GM18858 (cell line): ENCODE measurements at regions not wholly inside any gene's neighbourhood (a gene's known extent, or its start where the extent isn't known, plus 50 kb on each side); places are given as distances from the start of the nearest gene placed in this dataset.
"Not testable (repeated sequence)": the region's sequence is repeated elsewhere in the genome, so short reads cannot be mapped to it uniquely, and the experiment has no call there.

Experiments
- ATAC-seq: cut with Tn5 transposase; IDR thresholded peaks from one replicate; pipeline ENCODE4 v1.9.1; 2021; ENCODE audit not compliant: unreplicated experiment

DNA sequence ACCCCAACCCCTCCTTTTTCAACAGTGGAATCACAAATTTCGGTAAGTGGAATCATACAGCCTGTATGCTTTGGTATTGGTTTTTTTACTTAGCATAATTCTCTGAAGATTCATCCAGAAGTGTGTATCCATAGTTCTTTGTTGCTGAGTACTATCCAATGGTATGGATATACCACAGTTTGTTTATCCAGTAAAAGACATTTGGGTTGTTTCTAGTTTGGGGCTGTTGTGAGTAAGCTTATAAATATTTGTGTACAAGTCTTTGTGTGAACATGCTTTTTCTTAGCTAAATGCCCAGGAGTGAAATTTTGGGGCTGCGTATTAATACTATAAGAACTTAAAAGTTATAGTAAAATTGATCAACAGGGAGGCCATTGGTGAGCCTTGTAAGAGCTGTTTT lies 57.5 kb upstream of the GC start:
- no peak for ATAC-seq

DNA sequence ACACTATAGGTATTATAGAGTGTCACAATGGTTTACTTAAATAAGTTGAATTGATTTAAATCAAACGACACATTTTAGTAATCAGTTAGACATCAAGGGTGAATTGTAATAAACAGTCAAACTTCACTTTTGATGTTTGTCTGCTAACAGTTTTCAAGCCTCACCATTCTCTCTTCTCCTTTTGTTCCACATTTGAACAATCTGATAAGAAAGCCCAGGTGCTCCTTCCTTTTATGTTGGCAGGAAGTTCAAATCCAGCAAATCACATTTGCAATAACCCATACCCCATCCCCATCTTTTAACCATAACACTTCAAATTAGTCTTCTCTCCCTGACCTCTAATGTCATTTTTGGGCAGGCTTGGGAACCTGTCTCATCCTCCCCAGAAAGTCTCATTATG lies 63.4 kb upstream of the GC start:
- no peak for ATAC-seq

GRCh38 chr4:71855944-71856343 lies 72.1 kb upstream of the GC start:
- no peak for ATAC-seq

DNA sequence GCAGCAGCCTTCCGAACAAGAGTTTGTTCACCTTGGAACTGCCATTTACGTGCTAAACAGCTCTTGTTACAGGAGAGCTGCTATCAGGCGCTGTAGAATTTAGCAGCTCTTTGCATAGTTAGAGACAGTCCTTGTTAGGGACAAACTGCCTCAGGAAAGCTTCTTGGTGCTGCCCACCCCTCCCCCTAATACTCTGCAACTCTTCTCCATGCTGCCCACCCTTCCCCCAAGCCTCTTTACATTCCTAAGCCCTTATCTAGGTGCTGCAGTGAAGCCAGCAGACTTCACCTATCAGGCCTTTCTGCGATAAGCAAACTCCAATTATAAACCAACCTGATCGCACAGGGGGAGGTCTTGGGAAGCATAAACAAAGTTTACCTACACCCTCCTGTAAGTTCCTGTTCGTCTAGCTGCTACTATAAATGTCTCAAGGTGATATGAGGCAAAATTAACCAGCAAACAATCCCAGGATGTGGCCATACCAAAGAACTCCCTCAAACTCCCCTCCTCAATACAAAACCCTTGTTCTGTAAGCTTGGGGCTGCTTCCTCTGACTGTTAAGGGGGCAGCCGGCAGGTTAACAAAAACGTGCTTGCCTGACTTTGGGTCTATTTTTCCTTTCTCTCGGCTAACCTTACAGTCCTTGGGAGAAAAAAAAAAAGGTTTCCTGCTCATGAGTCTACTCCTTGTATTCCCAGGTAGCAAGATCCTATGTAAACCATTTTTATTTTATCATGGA lies 74.0 kb upstream of the GC start:
- ATAC-seq, result no peak

DNA sequence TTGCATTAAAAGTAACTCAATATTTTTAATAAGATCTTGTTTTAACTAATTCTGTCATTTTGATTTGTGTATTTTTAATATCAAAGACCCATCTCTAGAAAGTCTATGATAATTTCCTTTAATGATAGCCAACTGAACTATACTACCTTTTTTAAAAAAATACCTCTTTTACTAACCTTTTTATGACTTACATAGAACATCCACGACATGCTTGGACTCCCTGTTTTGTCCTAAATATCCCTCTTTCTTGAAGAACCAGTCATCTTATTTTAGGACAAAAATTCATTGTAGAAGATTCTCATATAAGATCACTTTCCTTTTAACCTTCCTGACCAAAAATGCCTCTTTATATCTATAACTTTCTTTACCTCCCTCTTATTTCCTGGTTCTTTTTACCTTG lies 76.8 kb upstream of the GC start:
- no peak for ATAC-seq

DNA sequence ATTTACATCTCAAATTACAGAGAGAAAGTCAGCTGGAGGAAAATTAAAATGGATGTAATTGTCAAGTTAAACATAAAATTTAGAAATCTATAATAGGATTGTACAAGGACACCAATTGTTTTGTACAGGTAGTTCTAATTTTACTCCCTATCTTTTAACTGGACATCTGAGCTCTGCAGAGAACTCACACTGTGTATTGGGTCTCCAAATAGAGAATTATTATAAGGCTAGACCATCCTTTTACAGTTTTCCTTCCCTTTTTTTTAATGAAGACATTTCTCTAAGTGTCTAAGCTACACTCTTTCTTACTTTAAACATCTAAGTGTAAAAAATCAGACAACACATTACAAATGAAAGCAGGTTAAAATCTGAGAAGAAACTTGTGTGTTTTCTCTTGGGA lies 78.4 kb upstream of the GC start:
- ATAC-seq, result no peak

DNA sequence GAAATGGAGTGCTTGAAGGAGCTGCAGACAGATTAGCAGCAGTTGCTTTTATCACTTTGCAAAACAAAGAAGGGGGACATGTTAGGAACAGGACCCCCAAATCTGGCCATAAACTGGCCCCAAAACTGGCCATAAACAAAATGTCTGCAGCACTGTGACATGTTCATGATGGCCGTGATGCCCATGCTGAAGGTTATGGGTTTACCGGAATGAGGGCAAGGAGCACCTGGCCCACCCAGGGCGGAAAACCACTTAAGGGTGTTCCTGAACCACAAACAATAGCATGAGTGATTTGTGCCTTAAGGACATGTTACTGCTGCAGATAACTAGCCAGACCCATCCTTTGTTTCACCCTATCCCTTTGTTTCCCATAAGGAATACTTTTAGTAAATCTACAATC lies 79.6 kb upstream of the GC start:
- no peak for ATAC-seq

- ATAC-seq, result no peak
These were observed 80.5 kb upstream of the GC start for GRCh38 chr4:71864380-71864779.

GRCh38 chr4:71866212-71866885 lies 82.5 kb upstream of the GC start:
- ATAC-seq, result no peak

DNA sequence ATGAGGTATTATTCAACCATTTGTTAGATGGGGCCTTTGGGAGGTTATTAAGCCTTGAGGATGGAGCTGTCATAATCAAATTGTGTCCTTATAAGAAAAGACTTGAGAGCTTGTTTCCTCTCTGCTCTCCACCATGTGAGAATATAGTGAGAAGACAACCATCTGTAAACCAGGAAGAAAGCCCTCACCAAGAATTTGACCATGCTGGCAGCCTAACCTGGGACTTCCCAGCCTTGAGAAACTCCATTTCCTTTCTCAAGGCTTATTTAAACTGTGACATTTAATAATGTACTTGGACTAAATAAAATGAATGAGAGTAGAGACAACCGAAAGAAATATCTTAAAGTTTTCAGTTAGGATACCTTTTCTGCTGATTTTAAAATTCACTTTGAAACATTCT lies 83.7 kb upstream of the GC start:
- no peak for ATAC-seq

- no peak for ATAC-seq
These were observed 86.6 kb upstream of the GC start for GRCh38 chr4:71870456-71870855.

- no peak for ATAC-seq
These were observed 88.3 kb upstream of the GC start for GRCh38 chr4:71872221-71872620.

DNA sequence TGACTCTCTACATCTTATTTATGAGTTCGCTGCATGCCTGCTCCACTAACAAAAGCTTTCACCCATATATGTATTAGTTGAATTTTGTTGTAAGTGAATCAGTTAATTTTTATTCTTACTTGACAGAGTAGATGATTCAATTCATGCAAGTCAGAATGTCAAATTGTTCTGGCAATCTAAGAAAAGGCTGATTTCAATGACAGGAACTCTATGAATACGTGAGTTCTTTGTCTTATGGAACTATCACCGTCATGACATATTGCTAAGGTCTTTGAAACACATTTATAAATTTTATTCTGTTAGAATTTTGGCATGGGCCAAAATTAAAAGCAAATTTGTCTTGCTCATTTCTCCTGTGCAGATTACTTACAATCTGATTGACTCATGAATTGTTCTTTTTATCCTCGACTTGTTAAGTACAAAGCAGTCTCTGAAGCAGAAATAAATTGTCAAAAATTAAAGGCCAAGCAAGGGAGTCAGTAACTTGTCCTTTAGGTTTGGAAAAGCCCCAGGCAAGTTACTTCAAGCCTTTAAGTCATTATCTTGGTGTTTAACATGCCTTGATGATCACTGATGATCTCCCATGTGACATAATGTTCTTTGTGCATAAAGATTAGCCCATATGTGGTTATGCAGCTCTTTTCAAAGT lies 89.0 kb upstream of the GC start:
- no peak for ATAC-seq

DNA sequence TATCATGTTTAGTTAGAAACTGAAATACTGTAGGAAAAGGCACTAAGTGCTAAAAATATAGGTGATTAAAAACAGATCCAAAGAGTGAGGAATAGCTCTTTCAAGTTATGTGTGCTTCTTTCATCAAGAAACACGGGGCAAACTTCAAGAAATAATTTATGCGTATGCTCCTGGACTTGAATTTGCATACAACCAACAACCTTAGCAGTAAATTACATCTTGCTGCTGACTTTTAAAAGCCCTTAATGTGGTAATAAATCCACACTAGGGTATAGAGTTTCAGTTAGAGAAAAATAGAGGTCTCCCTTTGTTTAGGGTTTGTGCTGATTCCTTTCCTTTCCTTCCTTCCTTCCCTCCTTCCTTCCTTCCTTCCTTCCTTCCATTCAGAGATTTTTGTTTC lies 94.5 kb upstream of the GC start:
- no peak for ATAC-seq

DNA sequence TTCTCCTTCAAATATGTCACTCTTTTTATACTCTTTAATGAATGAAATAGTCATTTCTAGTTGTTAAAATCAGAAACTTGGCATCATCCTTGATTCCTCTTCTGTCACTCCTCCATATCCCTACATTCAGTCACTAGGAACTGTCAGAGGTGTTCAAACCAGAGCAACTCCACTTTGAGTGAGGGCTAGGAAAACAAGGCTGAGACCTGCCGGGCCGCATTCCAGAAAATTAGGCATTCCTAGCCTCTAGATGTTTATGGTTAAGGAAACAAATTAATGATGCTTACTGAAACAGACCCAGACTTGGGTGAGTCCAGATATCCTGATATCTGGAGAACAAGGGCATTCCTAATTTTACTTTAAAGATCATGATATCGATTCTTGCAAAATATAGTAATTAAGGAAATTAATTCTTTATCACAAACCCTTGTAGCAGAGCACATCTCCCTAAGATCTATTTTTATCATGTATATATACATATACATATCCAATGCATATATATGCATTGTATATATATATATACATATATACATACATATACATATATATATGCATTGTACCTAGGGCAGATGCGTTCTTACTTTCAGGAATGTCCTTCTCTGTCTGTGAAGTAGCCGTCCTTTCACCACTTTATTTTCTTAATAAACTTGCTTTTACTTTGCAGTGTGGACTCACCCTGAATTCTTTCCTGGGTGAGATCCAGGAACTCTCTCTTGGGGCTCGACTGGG lies 98.4 kb upstream of the GC start:
- ATAC-seq, result no peak

DNA sequence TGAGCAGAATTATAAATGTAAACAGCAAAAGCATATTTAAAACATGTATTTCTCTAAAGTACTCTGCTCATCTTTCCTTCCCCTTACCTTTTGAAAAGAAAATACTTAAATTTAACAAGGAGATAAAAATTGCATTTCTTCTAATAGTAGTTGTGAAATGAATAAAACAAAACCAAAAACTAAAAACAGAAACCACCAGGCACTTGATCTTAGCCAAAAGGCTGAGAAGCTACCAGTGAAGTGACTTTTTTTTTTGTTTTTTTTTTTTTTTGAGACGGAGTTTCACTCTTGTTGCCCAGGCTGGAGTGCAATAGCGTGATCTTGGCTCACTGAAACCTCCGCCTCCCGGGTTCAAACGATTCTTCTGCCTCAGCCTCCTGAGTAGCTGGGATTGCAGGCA lies 116.5 kb upstream of the GC start:
- not testable (repeated sequence) for ATAC-seq

GRCh38 chr4:71905594-71905993 lies 121.7 kb upstream of the GC start:
- ATAC-seq, result not testable (repeated sequence)

DNA sequence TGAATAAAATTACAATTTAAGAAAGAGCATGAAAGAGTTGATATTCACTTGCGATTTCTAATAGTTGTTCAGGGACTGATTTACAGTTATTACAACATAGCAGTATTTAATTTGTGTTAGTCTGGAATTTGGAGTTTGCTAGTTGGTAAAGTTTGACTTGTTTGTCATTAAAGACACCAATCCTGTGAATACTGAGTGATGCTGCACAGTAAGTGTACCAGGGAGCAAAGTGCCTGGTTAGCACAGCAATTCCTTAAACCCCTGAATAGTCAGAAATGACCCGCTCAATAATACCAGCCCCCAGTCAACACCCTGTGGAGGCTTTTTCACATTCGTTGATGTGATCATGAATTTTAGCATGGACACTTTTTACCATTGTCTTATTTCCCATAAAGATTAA lies 122.2 kb upstream of the GC start:
- no peak for ATAC-seq

DNA sequence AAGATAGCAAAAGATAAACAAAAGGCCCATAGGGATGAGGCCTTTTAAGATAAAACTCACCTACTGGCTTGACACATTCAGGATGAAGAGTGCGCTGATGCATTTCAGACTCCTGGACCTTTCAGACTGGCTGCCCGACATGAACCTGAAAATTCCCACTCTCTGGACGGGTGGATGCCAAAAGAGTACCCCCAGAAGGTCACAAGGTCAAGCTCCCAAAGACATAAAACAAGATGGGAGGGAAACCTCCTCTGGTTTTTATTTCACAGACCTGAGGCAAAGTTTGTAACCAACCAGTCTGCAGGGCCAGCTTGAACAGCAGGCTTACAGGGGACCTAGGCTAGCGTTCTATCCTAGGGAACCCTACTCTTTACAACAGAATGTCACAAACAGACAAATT lies 123.2 kb upstream of the GC start:
- ATAC-seq, result no peak

DNA sequence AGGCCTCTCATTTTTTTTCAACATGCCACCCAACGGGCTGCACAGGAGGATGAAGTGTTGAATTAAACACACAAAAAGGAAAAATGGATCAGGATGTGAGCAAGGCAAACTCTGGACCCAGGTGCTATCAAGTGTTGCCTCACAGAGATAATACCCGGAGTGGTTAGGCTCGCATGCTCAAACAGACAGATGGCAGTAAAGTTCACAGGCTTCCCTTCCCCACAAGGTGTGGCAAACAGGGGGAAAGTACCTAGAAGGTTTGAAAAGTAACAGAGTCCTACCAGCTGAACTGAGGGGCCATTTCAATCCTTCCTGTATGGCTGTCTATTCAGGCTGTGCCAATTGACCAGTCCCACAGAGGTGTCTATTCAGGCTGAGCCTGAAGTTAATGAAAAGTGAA lies 123.9 kb upstream of the GC start:
- peak; percentile 77 for ATAC-seq

GRCh38 chr4:71913275-71913674 lies 118.5 kb upstream of the NPFFR2 start:
- no peak for ATAC-seq

DNA sequence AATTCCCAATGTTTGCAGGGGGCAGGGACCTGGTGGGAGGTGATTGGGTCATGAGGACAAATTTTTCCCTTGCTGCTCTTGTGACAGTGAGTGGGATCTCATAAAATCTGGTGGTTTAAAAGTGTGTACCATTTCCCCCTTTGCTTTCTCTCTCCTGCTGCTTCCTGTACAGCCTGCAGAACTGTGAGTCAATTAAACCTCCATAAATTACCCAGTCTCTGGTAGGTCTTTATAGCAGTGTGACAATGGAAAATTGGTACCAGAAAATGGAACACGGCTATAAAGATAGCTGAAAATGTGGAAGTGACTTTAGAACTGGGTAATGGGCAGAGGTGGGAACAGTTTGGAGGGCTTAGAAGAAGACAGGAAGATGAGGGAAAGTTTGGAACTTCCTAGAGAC lies 108.7 kb upstream of the NPFFR2 start:
- no peak for ATAC-seq
